IMR-90 (cell line): ENCODE measurements at regions not wholly inside any gene's neighbourhood (a gene's known extent, or its start where the extent isn't known, plus 50 kb on each side); places are given as distances from the start of the nearest gene placed in this dataset.

Experiments used
- ATAC-seq: fragments of 200-7000 bp; cut with Tn5 transposase; 2 replicates; pipeline ENCODE4 v1.9.1; 2020; ENCODE audit warnings: low read depth, mild to moderate bottlenecking, moderate library complexity
- BruUV-seq: library from RNA; stranded (reverse); fragments of 400-500 nt; replicated peaks from 2 replicates; lab custom pipeline; 2021; lab: Mats Ljungman, UMichigan
- CTCF ChIA-PET: fragments of 300-600 bp; formaldehyde crosslinking; extraction: SDS; loops from one replicate; lab custom pipeline; 2021; ENCODE audit warnings: antibody characterized with exemption; lab: Yijun Ruan, JAX
- POLR2A ChIA-PET: fragments of 300-600 bp; sonication (Branson Sonifier 250); formaldehyde crosslinking; loops from one replicate; lab custom pipeline; 2022; ENCODE audit warnings: antibody characterized with exemption; ENCODE audit not compliant: unreplicated experiment; lab: Charles Lee
- DNase-seq: peaks from one replicate; pipeline ENCODE4 v3.0.0; 2013
- H2AFZ ChIP-seq: replicated peaks from 2 replicates; pipeline ENCODE3; 2013; ENCODE audit warnings: low read length, mild to moderate bottlenecking; ENCODE audit not compliant: poor library complexity
- H2AK5ac ChIP-seq: 2 replicates; pipeline ENCODE4 v1.6.1; 2013; ENCODE audit warnings: low read depth, low read length, inconsistent platforms
- H2AK9ac ChIP-seq: replicated peaks from 2 replicates; pipeline ENCODE3; 2013; ENCODE audit warnings: mild to moderate bottlenecking, low read depth, low read length, moderate library complexity; ENCODE audit not compliant: poor library complexity
- H2BK120ac ChIP-seq: 2 replicates; pipeline ENCODE4 v1.6.1; 2013; ENCODE audit warnings: low read depth, low read length, inconsistent platforms
- H2BK15ac ChIP-seq: 3 replicates; pipeline ENCODE4 v1.6.1; 2013; ENCODE audit warnings: low read depth, low read length, inconsistent platforms
- H2BK20ac ChIP-seq: 2 replicates; pipeline ENCODE4 v1.6.1; 2013; ENCODE audit warnings: low read depth, mild to moderate bottlenecking, inconsistent platforms, low read length, moderate library complexity
- H2BK5ac ChIP-seq: 2 replicates; pipeline ENCODE4 v1.6.1; 2013; ENCODE audit warnings: mild to moderate bottlenecking, low read depth, low read length, inconsistent platforms; ENCODE audit not compliant: poor library complexity, severe bottlenecking
- H3K14ac ChIP-seq: replicated peaks from 2 replicates; pipeline ENCODE4 v1.6.1; 2013; ENCODE audit warnings: low read depth, low read length, inconsistent platforms
- H3K18ac ChIP-seq: 2 replicates; pipeline ENCODE4 v1.6.1; 2013; ENCODE audit warnings: low read depth, low read length, control low read depth
- H3K23ac ChIP-seq: 2 replicates; pipeline ENCODE4 v1.6.1; 2013; ENCODE audit warnings: low read depth, low read length, inconsistent platforms
- H3K27ac ChIP-seq: 2 replicates; pipeline ENCODE4 v1.5.1; 2013; ENCODE audit warnings: mild to moderate bottlenecking, control low read depth, low read length; ENCODE audit not compliant: insufficient read depth
- H3K27me3 ChIP-seq: 2 replicates; pipeline ENCODE4 v1.6.1; 2013; ENCODE audit warnings: low read length; ENCODE audit not compliant: control insufficient read depth, insufficient read depth
- H3K36me3 ChIP-seq: 2 replicates; pipeline ENCODE4 v1.6.1; 2013; ENCODE audit warnings: low read length, mixed read lengths; ENCODE audit not compliant: control insufficient read depth, insufficient read depth
- H3K4ac ChIP-seq: 2 replicates; pipeline ENCODE4 v1.6.1; 2013; ENCODE audit warnings: low read depth, low read length, inconsistent platforms
- H3K4me1 ChIP-seq: 2 replicates; pipeline ENCODE4 v1.6.1; 2013; ENCODE audit warnings: low read length, mixed read lengths; ENCODE audit not compliant: control insufficient read depth, insufficient read depth
- H3K4me2 ChIP-seq: 2 replicates; pipeline ENCODE4 v1.6.1; 2013; ENCODE audit warnings: low read depth, mild to moderate bottlenecking, control low read depth, low read length, moderate library complexity
- H3K4me3 ChIP-seq: 2 replicates; pipeline ENCODE4 v1.5.1; 2013; ENCODE audit warnings: low read depth, mild to moderate bottlenecking, control low read depth, low read length, moderate library complexity; ENCODE audit not compliant: insufficient read depth
- H3K56ac ChIP-seq: 2 replicates; pipeline ENCODE4 v1.6.1; 2013; ENCODE audit warnings: low read length, inconsistent platforms; ENCODE audit not compliant: insufficient read depth; ENCODE audit errors: extremely low read depth
- H3K79me1 ChIP-seq, 2 experiments: 2 replicates each; pipeline ENCODE4 v1.6.1; 2013; ENCODE audit warnings: low read length in 2 of 2, inconsistent platforms in 1 of 2, low read depth in 1 of 2
- H3K9ac ChIP-seq: 2 replicates; pipeline ENCODE4 v1.6.1; 2013; ENCODE audit warnings: low read depth, low read length, control low read depth
- H3K9me1 ChIP-seq: 2 replicates; pipeline ENCODE4 v1.6.1; 2013; ENCODE audit warnings: low read length, inconsistent platforms; ENCODE audit not compliant: insufficient read depth
- H3K9me3 ChIP-seq: 2 replicates; pipeline ENCODE4 v1.6.1; 2013; ENCODE audit warnings: low read length; ENCODE audit not compliant: control insufficient read depth, insufficient read depth
- H4K20me1 ChIP-seq: 2 replicates; pipeline ENCODE4 v1.6.1; 2013; ENCODE audit warnings: low read length, inconsistent platforms; ENCODE audit not compliant: insufficient read depth
- H4K5ac ChIP-seq: 2 replicates; pipeline ENCODE4 v1.6.1; 2013; ENCODE audit warnings: mild to moderate bottlenecking, low read depth, low read length, control low read depth
- H4K8ac ChIP-seq, 2 experiments: 2 replicates each; pipeline ENCODE4 v1.6.1; 2013; ENCODE audit warnings: low read depth in 2 of 2, low read length in 2 of 2, control low read depth in 1 of 2, inconsistent platforms in 1 of 2
- H4K91ac ChIP-seq: 2 replicates; pipeline ENCODE4 v1.6.1; 2013; ENCODE audit warnings: low read depth, low read length, inconsistent platforms; ENCODE audit not compliant: insufficient read depth
- BHLHE40 ChIP-seq: fragments of 150-350 bp; IDR thresholded peaks from 2 replicates; pipeline ENCODE4 v1.6.1; 2016; ENCODE audit warnings: mild to moderate bottlenecking, low read depth, low read length
- CEBPB ChIP-seq: IDR thresholded peaks from 2 replicates; pipeline ENCODE4 v1.6.1; 2012; ENCODE audit warnings: low read depth, low read length, improper control_type of control experiment
- CHD1 ChIP-seq: IDR thresholded peaks from 2 replicates; pipeline ENCODE4 v1.6.1; 2012; ENCODE audit warnings: low read depth, low read length, improper control_type of control experiment
- FOS ChIP-seq: fragments of 150-350 bp; IDR thresholded peaks from 2 replicates; pipeline ENCODE4 v1.6.1; 2016; ENCODE audit warnings: low read depth, low read length
- MAFK ChIP-seq: IDR thresholded peaks from 2 replicates; pipeline ENCODE4 v1.6.1; 2012; ENCODE audit warnings: low read depth, low read length, improper control_type of control experiment
- MAZ ChIP-seq: IDR thresholded peaks from 2 replicates; pipeline ENCODE4 v1.6.1; 2012; ENCODE audit warnings: low read depth, mild to moderate bottlenecking, low read length, improper control_type of control experiment, moderate library complexity, borderline replicate concordance
- MXI1 ChIP-seq: IDR thresholded peaks from 2 replicates; pipeline ENCODE4 v1.6.1; 2012; ENCODE audit warnings: low read depth, mild to moderate bottlenecking, low read length, moderate library complexity, borderline replicate concordance
- NFE2L2 ChIP-seq: fragments of 150-350 bp; IDR thresholded peaks from 2 replicates; pipeline ENCODE4 v1.6.1; 2016; ENCODE audit warnings: low read depth, mild to moderate bottlenecking, low read length
- POLR2A ChIP-seq: IDR thresholded peaks from 2 replicates; pipeline ENCODE4 v1.6.1; 2012; ENCODE audit warnings: mild to moderate bottlenecking, low read depth, low read length
- RAD21 ChIP-seq: IDR thresholded peaks from 2 replicates; pipeline ENCODE4 v1.6.1; 2012; ENCODE audit warnings: low read length, improper control_type of control experiment
- RCOR1 ChIP-seq: IDR thresholded peaks from 2 replicates; pipeline ENCODE4 v1.6.1; 2012; ENCODE audit warnings: mild to moderate bottlenecking, low read length, improper control_type of control experiment; ENCODE audit not compliant: insufficient replicate concordance
- RFX5 ChIP-seq: IDR thresholded peaks from 2 replicates; pipeline ENCODE4 v1.8.0; 2012; ENCODE audit warnings: low read depth, mild to moderate bottlenecking, low read length, moderate library complexity
- SMC3 ChIP-seq: fragments of 150-350 bp; IDR thresholded peaks from 2 replicates; pipeline ENCODE4 v1.6.1; 2016; ENCODE audit warnings: low read depth, mild to moderate bottlenecking, antibody characterized with exemption, low read length, moderate library complexity
- WGBS, 2 experiments: methylation state at CpG; one replicate each; pipeline versions ENCODE4 v1.1.5 to v1.1.7; 2013; ENCODE audit warnings: missing lambda C conversion rate in 2 of 2; ENCODE audit not compliant: insufficient read length in 1 of 2; ENCODE audit errors: extremely low coverage in 2 of 2; 5-methylcytosine and 5-hydroxymethylcytosine counted together
- dilution Hi-C: fragments of 300-500 bp; cut with HindIII; formaldehyde crosslinking; loops from one replicate; pipeline ENCODE4 v1.14.3; 2018; ENCODE audit warnings: low sequenced_read_pairs; ENCODE audit not compliant: unreplicated experiment
- in situ Hi-C: fragments of 300-500 bp; cut with MboI; formaldehyde crosslinking; loops from 3 replicates; pipeline ENCODE4 v1.14.3; 2019; ENCODE audit warnings: low sequenced_read_pairs, inconsistent platforms, mixed read lengths
- intact Hi-C: fragments of 100-400 bp; cut with micrococcal nuclease; formaldehyde crosslinking; loops from 2 replicates; pipeline ENCODE4 v1.10.0; 2022
- TF ChIP-seq, protein P1 (sequence below): fragments of 150-350 bp; IDR thresholded peaks from 2 replicates; pipeline ENCODE4 v1.6.1; 2017; ENCODE audit warnings: mild to moderate bottlenecking, antibody characterized with exemption, low read length, low read depth
- TF ChIP-seq, protein P2 (sequence below): conservative IDR thresholded peaks from 2 replicates; pipeline ENCODE4 v1.5.1; 2012; ENCODE audit warnings: mild to moderate bottlenecking, low read depth, low read length, improper control_type of control experiment
- TF ChIP-seq, protein P3 (sequence below): fragments of 150-350 bp; IDR thresholded peaks from 2 replicates; pipeline ENCODE4 v1.6.1; 2016; ENCODE audit warnings: low read depth, mild to moderate bottlenecking, low read length, moderate library complexity, borderline replicate concordance

DNA sequence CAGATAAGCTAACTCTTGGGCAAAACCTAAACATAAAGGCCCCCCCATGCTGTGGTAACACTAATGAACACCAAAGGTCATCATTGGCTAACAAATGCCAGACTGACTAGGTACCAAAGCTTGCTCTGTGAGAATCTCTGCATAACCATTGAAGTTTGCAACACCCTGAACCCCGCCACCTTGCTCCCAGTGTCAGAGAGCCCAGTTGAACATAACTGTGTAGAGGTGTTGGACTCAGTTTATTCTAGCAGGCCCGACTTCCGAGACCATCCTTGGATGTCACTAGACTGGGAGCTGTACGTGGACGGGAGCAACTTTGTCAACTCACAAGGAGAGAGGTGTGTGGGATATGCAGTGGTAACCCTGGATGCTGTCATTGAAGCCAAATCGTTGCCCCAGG, 602.2 kb downstream of the UQCRFS1 start:
- Histone ChIP-seq H2BK20ac (no peak overlapping the region), H3K4me1 (no peaks in the 10 kb centered on the region), H4K5ac (no peak overlapping the region), H3K56ac (no peak overlapping the region), H2AK9ac (no peak overlapping the region), H3K9me1 (no peaks in the 10 kb centered on the region), H2AK5ac (no peak overlapping the region), H4K91ac (no peak overlapping the region), H3K9ac (no peak overlapping the region), H3K18ac (no peak overlapping the region), H4K20me1 (no peaks in the 10 kb centered on the region), H2BK15ac (no peak overlapping the region), H2BK5ac (no peak overlapping the region), H3K36me3 (no peaks in the 10 kb centered on the region), H3K9me3 (peaks cover 34% of the 10 kb centered on the region), H3K27ac (no peak overlapping the region), H3K79me1 (no peaks in the 10 kb centered on the region), H2BK120ac (no peak overlapping the region), H3K23ac (no peak overlapping the region), H3K4me3 (no peak overlapping the region), H2AFZ (no peak overlapping the region), H4K8ac (no peak overlapping the region), H3K27me3 (no peaks in the 10 kb centered on the region), H3K14ac (no peak overlapping the region), H3K4me2 (no peak overlapping the region), H3K4ac (no peak overlapping the region)
- WGBS, 2 experiments, result 80% methylated on average over 2 of the region's 6 CpGs; no CpG with 5 or more reads in 1 of the 2 experiments
- ATAC-seq, result no peak
- DNase-seq, result no peak
- intact Hi-C loops, result no loop called here
- BruUV-seq, result no TSS peak
- CTCF ChIA-PET, result no interaction called here
- TF ChIP-seq RFX5, result no peak
- TF ChIP-seq, protein P1, sequence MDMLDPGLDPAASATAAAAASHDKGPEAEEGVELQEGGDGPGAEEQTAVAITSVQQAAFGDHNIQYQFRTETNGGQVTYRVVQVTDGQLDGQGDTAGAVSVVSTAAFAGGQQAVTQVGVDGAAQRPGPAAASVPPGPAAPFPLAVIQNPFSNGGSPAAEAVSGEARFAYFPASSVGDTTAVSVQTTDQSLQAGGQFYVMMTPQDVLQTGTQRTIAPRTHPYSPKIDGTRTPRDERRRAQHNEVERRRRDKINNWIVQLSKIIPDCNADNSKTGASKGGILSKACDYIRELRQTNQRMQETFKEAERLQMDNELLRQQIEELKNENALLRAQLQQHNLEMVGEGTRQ, result no peak
- no peak for TF ChIP-seq MAFK
- TF ChIP-seq, protein P2, sequence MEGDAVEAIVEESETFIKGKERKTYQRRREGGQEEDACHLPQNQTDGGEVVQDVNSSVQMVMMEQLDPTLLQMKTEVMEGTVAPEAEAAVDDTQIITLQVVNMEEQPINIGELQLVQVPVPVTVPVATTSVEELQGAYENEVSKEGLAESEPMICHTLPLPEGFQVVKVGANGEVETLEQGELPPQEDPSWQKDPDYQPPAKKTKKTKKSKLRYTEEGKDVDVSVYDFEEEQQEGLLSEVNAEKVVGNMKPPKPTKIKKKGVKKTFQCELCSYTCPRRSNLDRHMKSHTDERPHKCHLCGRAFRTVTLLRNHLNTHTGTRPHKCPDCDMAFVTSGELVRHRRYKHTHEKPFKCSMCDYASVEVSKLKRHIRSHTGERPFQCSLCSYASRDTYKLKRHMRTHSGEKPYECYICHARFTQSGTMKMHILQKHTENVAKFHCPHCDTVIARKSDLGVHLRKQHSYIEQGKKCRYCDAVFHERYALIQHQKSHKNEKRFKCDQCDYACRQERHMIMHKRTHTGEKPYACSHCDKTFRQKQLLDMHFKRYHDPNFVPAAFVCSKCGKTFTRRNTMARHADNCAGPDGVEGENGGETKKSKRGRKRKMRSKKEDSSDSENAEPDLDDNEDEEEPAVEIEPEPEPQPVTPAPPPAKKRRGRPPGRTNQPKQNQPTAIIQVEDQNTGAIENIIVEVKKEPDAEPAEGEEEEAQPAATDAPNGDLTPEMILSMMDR, result no peak
- no peak for TF ChIP-seq CHD1
- TF ChIP-seq RAD21, result no peak
- no peak for TF ChIP-seq MXI1
- no peak for TF ChIP-seq BHLHE40
- no peak for TF ChIP-seq RCOR1
- TF ChIP-seq, protein P3, sequence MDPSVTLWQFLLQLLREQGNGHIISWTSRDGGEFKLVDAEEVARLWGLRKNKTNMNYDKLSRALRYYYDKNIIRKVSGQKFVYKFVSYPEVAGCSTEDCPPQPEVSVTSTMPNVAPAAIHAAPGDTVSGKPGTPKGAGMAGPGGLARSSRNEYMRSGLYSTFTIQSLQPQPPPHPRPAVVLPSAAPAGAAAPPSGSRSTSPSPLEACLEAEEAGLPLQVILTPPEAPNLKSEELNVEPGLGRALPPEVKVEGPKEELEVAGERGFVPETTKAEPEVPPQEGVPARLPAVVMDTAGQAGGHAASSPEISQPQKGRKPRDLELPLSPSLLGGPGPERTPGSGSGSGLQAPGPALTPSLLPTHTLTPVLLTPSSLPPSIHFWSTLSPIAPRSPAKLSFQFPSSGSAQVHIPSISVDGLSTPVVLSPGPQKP, result no peak
- TF ChIP-seq POLR2A, result no peak
- no peak for TF ChIP-seq FOS
- TF ChIP-seq SMC3, result no peak
- no peak for TF ChIP-seq NFE2L2
- no peak for TF ChIP-seq MAZ
- TF ChIP-seq CEBPB, result no peak
- POLR2A ChIA-PET, result no interaction called here
- dilution Hi-C loops, result no loop called here
- in situ Hi-C loops, result no loop called here
